GM21515 (cell line): ENCODE measurements at regions not wholly inside any gene's neighbourhood (a gene's known extent, or its start where the extent isn't known, plus 50 kb on each side); places are given as distances from the start of the nearest gene placed in this dataset.

Experiments used
- ATAC-seq: cut with Tn5 transposase; IDR thresholded peaks from one replicate; pipeline ENCODE4 v1.9.1; 2021; ENCODE audit not compliant: unreplicated experiment

DNA sequence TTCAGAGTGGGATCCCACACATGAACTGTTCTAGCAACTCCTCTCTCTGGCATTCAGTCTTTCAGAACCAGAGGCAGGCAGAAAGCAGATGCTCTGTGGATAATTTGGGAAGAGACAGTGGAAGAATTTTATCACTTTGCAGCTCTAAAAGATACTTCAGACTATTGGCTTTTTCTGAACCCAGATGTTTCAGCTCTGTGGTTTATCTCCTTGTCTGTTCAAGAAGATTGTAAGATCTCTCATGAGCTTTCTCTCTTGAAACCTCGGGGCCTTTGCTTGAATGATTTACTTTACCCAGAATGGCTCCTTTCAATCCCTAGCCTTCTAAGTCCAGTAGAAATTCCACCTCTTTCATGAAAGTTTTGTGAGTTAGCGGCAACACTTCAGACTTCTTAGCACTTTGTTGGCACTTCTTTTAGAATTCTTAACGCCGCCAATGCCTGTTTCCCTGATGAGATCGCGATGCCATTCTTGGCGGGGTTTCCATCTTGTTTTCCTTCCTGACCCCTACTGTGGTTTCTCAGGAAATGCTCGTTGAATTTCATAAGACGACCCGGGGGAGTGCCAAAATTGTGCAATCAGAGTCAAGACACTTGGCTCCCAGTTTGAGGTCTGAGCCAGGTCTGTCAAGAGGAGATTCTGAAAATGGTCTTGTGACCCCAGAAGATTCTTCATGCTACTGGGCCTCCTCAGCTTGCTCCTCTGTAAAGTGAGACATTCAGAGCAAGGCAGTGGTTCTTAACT, 107.0 kb upstream of the PRICKLE1 start:
- no peak for ATAC-seq

GRCh38 chr12:42695490-42695995, 106.0 kb upstream of the PRICKLE1 start:
- ATAC-seq: no peak

DNA sequence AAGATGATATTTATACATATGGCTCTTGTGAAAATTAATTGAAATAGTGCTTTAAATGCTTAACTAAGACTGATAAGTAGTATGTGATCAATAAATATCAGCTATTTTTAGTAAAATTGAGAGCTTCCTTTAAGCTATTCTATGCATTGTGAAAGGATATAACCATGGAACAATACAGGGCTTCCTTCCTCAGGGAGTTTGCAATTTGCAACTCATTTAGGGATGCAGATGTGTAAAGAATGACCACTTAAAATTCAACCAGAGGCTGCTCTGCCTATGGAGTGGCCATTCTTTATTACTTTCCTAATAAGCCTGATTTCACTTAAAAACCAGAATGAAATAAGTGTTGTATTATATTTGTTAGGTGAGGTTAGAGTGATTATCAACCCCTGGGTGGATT, 103.2 kb upstream of the PRICKLE1 start:
- ATAC-seq: no peak

DNA sequence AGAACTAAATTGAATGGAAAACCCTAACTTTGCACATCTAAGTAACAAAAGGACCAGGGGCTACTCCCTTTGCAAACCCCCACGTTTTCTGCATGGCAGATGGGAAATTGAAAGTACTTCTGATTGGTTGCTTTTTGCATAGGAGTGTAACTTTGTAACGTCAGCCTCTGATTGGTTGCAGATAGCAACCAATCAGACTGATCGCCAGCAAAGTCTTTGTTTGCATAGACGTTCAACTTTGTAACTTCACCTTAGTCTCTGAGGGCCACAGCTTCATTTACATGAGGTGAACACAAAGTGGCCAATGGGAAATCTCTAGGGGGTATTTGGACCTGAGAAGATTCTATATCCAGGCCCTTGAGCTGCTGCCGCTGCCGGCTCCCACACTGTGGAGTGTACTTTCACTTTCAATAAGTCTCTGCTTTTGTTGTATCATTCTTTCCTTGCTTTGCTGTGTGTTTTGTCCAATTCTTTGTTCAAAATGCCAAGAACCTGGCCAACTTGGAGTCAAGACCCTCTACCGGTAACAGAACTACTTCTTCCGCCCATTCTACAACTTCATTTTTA, 102.5 kb upstream of the PRICKLE1 start:
- ATAC-seq: no peak

- no peak for ATAC-seq
These were observed 100.7 kb upstream of the PRICKLE1 start for GRCh38 chr12:42690264-42690663.

DNA sequence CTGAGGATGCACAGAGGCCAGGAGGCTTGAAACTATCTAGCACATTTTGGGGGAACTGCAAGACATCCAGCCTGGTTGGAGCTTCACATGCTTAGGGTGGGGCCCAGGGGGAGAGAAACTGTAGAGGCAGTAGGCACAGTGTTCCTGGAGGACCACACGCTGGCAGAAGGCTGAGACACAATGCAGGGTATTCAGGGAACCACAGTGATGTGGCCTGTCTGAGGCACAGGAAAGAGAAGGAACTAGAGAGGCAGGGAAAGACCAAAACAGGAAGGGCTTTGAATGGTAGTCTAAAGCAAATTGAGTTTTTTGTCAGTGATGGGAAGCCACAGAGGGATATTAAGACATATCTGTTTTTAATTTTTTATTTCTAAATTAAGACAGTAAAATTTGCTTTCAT, 100.2 kb upstream of the PRICKLE1 start:
- no peak for ATAC-seq

- ATAC-seq: no peak
These were observed 97.1 kb upstream of the PRICKLE1 start for GRCh38 chr12:42686514-42687172.

DNA sequence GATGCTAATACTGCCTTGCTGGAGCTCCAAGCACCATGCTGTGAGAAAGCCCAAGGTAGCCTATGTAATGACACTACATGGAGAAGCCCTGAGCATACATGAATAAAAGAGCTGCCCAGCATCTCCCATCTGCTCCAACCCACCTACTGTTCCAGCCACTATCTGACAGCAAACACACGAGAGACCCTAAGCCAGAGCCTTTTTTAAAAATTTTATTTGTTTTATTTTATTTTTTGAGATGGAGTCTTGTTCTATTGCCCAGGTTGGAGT, 95.2 kb upstream of the PRICKLE1 start:
- no peak for ATAC-seq

DNA sequence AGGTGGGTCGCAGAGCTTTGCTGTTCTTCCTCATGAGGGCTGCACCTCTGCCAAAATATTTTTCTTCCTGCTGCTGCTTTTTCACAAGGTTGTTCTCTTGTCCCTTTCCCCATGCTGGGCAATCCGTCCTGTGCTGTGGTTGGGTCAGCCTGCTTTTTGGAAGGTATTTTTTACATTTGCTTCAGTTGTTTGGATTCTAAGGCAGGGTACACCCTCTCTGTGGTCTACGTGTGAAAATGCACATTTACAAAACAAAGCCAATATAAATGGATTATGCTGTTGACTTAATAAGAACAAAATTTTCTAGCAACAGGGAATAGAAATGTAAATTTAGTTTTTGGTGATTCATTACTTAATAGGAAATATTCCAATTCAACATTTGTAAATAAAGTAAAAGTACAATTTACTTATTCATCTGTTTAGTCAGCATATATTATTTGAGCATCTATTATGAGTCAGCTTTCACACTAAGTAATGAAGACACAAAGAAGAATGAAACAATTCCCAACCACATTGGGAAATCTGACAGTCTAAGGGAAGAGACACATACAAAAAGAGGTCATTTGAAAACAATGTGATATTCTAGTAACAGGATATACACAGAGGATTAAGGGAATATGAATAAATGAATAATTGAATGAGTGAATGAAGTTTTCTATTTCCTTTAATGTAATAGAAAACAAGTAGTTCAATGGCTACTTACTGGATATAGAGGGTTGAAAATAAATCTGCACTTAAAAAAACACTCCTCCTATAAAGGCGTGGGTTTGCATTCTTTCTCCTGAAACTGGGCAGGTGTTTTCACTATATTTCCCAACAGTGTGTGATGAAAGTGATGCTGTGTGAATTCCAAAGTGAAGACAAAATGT, 94.6 kb upstream of the PRICKLE1 start:
- ATAC-seq: no peak

- ATAC-seq: no peak
These were observed 93.7 kb upstream of the PRICKLE1 start for GRCh38 chr12:42683266-42683665.

DNA sequence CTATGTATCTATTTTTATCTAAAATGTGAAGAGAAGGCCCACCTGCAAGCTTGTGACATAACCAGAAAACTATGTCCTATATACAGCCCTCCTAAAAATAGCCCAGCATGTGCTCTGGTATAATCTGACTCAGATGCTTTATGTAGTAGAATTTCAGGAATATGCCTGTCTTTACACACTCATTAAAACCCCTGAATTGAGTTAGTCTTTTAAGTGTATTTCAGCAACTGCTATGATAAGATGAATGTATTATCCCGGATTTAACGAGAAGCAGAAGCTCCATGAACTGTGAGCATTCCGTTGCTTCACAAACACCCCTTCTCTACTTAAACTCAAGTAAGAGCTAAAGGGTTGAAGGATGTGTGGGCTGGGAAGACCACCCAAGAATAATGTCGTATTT, 89.9 kb upstream of the PRICKLE1 start:
- no peak for ATAC-seq

DNA sequence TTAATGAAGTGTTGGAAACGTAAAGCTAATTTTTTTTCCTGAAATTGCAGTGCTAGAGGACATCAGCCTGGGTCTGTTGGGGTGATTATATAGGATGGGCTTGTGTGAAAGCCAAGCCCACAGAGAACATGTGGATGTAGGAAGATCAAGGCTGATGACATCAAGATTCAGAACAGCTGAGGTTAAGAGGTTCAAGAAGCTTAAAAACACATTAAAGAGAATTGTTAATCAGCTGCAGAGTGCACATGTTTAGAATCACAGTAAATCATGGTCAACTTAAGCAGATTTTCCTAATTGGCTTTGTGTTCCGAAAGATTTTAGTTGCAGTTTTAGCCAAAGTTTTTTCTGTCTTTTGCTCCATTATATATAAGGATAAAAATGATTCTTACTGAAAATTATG, 87.9 kb upstream of the PRICKLE1 start:
- no peak for ATAC-seq

DNA sequence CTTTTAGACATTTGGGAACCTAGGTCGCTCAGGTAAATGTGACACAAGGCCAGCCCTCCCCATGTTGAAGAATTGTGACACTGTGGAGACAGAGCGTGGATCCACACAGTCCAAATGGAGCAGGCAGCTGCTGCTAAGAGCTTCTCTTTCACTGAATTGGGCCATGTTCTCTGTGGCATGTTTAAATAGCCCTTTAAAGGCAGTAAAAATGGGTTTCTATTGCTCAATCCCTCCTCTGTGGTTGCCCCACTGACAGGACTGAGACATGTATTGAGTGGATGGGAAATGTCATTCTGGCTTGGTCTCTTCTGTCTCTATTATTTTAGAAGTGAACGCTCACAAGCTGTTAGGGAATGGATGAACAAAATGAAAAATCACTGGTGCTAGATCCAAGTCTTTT, 84.0 kb upstream of the PRICKLE1 start:
- ATAC-seq: no peak

DNA sequence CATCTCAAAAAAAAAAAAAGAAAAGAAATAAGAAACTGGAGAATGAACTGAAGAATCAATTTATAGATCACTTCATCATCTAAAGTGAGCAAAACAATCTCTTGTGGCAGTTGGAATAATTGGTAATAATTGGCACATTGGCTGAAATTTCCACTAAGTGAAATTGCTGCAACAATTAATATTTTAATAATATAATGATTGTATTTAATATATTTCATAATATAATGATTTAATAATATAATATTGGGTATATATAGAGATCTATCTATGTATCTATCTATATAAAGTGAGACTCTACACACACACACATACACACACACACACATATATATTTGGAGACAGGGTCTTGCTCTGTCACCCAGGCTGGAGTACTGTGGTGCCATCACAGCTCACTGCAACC, 81.2 kb upstream of the PRICKLE1 start:
- no peak for ATAC-seq

GRCh38 chr12:42669553-42669952, 80.0 kb upstream of the PRICKLE1 start:
- ATAC-seq: no peak

DNA sequence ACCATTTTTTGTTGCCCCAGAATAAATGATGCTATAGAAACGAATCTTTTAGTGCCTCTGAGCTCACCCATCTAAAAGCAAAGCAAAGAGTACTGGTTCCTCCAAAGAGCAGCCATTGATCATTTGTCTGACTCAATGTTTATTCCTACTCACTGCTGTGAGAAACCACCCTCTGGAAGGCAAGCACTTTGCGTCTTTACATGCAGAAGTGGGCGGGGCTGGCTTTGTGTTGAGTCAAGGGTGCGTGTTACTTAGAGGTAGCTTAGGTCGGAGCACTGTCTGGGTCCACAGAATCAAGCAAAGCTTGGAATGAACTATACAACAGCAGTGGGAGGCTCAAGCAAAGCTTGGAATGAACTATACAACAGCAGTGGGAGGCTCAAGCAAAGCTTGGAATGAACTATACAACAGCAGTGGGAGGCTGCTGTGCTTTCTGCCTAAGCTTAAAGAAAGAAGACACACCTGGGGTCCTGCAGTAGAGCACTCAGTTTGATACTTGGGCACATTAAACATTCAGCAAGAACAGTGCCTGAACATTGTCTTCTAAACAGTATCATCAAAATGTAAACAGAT, 77.2 kb upstream of the PRICKLE1 start:
- no peak for ATAC-seq

- no peak for ATAC-seq
These were observed 74.1 kb upstream of the PRICKLE1 start for GRCh38 chr12:42663621-42664020.

DNA sequence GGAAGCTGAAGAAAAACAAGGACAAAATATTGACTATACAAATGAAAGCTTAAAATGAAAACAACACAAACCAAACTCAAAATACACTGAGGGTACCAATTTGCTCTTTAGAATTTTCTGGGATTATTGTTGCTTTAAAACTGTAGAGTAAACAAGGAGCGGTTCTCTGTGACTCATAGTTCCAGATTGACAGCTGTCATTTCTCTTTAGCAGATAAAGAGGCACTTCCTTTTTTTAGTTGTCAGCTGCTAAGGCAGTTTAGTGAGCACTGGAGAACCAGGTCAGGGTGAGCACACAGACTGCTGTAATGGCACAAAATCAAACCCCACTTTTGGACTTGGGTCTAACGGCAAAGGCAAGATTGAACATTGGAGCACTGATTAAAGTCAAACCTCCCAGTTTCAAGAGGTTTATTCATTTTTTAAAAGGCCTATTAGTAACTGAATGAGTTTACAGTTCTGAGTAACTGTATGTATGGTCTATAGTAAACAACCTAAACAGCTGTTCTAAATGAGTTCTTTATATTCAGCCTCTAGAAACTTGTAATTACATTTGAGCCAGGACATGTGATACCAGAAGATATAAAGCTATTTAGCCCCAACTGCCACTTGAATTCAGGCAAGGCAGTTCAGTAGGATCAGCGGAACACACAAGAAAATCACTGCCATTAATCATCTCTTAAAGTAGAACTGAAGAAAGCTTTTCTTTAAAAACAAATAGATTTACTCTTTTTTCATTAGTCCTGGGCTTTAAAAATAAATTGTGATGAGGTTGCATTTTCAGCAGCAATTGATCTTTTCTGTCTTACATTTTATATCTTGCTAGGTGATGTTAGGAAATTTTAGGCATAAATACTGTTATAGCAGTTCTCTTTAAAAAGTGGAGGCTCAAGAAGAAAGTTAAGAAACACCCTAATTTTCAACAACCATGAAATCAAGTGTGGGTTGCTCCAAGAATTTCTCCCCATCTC, 71.7 kb upstream of the PRICKLE1 start:
- no peak for ATAC-seq

GRCh38 chr12:42660117-42660516, 70.6 kb upstream of the PRICKLE1 start:
- ATAC-seq: no peak

- ATAC-seq: no peak
These were observed 62.5 kb upstream of the PRICKLE1 start for GRCh38 chr12:42652048-42652447.
